IMR-90 (cell line): ENCODE measurements at regions not wholly inside any gene's neighbourhood (a gene's known extent, or its start where the extent isn't known, plus 50 kb on each side); places are given as distances from the start of the nearest gene placed in this dataset.

ENCODE experiments used
- ATAC-seq: fragments of 200-7000 bp; cut with Tn5 transposase; 2 replicates; pipeline ENCODE4 v1.9.1; 2020; ENCODE audit warnings: low read depth, mild to moderate bottlenecking, moderate library complexity
- BruUV-seq: library from RNA; stranded (reverse); fragments of 400-500 nt; replicated peaks from 2 replicates; lab custom pipeline; 2021; lab: Mats Ljungman, UMichigan
- CTCF ChIA-PET: fragments of 300-600 bp; formaldehyde crosslinking; extraction: SDS; loops from one replicate; lab custom pipeline; 2021; ENCODE audit warnings: antibody characterized with exemption; lab: Yijun Ruan, JAX
- POLR2A ChIA-PET: fragments of 300-600 bp; sonication (Branson Sonifier 250); formaldehyde crosslinking; loops from one replicate; lab custom pipeline; 2022; ENCODE audit warnings: antibody characterized with exemption; ENCODE audit not compliant: unreplicated experiment; lab: Charles Lee
- DNase-seq: peaks from one replicate; pipeline ENCODE4 v3.0.0; 2013
- H2AFZ ChIP-seq: replicated peaks from 2 replicates; pipeline ENCODE3; 2013; ENCODE audit warnings: low read length, mild to moderate bottlenecking; ENCODE audit not compliant: poor library complexity
- H2AK5ac ChIP-seq: 2 replicates; pipeline ENCODE4 v1.6.1; 2013; ENCODE audit warnings: low read depth, low read length, inconsistent platforms
- H2AK9ac ChIP-seq: replicated peaks from 2 replicates; pipeline ENCODE3; 2013; ENCODE audit warnings: mild to moderate bottlenecking, low read depth, low read length, moderate library complexity; ENCODE audit not compliant: poor library complexity
- H2BK120ac ChIP-seq: 2 replicates; pipeline ENCODE4 v1.6.1; 2013; ENCODE audit warnings: low read depth, low read length, inconsistent platforms
- H2BK15ac ChIP-seq: 3 replicates; pipeline ENCODE4 v1.6.1; 2013; ENCODE audit warnings: low read depth, low read length, inconsistent platforms
- H2BK20ac ChIP-seq: 2 replicates; pipeline ENCODE4 v1.6.1; 2013; ENCODE audit warnings: low read depth, mild to moderate bottlenecking, inconsistent platforms, low read length, moderate library complexity
- H2BK5ac ChIP-seq: 2 replicates; pipeline ENCODE4 v1.6.1; 2013; ENCODE audit warnings: mild to moderate bottlenecking, low read depth, low read length, inconsistent platforms; ENCODE audit not compliant: poor library complexity, severe bottlenecking
- H3K14ac ChIP-seq: replicated peaks from 2 replicates; pipeline ENCODE4 v1.6.1; 2013; ENCODE audit warnings: low read depth, low read length, inconsistent platforms
- H3K18ac ChIP-seq: 2 replicates; pipeline ENCODE4 v1.6.1; 2013; ENCODE audit warnings: low read depth, low read length, control low read depth
- H3K23ac ChIP-seq: 2 replicates; pipeline ENCODE4 v1.6.1; 2013; ENCODE audit warnings: low read depth, low read length, inconsistent platforms
- H3K27ac ChIP-seq: 2 replicates; pipeline ENCODE4 v1.5.1; 2013; ENCODE audit warnings: mild to moderate bottlenecking, control low read depth, low read length; ENCODE audit not compliant: insufficient read depth
- H3K27me3 ChIP-seq: 2 replicates; pipeline ENCODE4 v1.6.1; 2013; ENCODE audit warnings: low read length; ENCODE audit not compliant: control insufficient read depth, insufficient read depth
- H3K36me3 ChIP-seq: 2 replicates; pipeline ENCODE4 v1.6.1; 2013; ENCODE audit warnings: low read length, mixed read lengths; ENCODE audit not compliant: control insufficient read depth, insufficient read depth
- H3K4ac ChIP-seq: 2 replicates; pipeline ENCODE4 v1.6.1; 2013; ENCODE audit warnings: low read depth, low read length, inconsistent platforms
- H3K4me1 ChIP-seq: 2 replicates; pipeline ENCODE4 v1.6.1; 2013; ENCODE audit warnings: low read length, mixed read lengths; ENCODE audit not compliant: control insufficient read depth, insufficient read depth
- H3K4me2 ChIP-seq: 2 replicates; pipeline ENCODE4 v1.6.1; 2013; ENCODE audit warnings: low read depth, mild to moderate bottlenecking, control low read depth, low read length, moderate library complexity
- H3K4me3 ChIP-seq: 2 replicates; pipeline ENCODE4 v1.5.1; 2013; ENCODE audit warnings: low read depth, mild to moderate bottlenecking, control low read depth, low read length, moderate library complexity; ENCODE audit not compliant: insufficient read depth
- H3K56ac ChIP-seq: 2 replicates; pipeline ENCODE4 v1.6.1; 2013; ENCODE audit warnings: low read length, inconsistent platforms; ENCODE audit not compliant: insufficient read depth; ENCODE audit errors: extremely low read depth
- H3K79me1 ChIP-seq, 2 experiments: 2 replicates each; pipeline ENCODE4 v1.6.1; 2013; ENCODE audit warnings: low read length in 2 of 2, inconsistent platforms in 1 of 2, low read depth in 1 of 2
- H3K9ac ChIP-seq: 2 replicates; pipeline ENCODE4 v1.6.1; 2013; ENCODE audit warnings: low read depth, low read length, control low read depth
- H3K9me1 ChIP-seq: 2 replicates; pipeline ENCODE4 v1.6.1; 2013; ENCODE audit warnings: low read length, inconsistent platforms; ENCODE audit not compliant: insufficient read depth
- H3K9me3 ChIP-seq: 2 replicates; pipeline ENCODE4 v1.6.1; 2013; ENCODE audit warnings: low read length; ENCODE audit not compliant: control insufficient read depth, insufficient read depth
- H4K20me1 ChIP-seq: 2 replicates; pipeline ENCODE4 v1.6.1; 2013; ENCODE audit warnings: low read length, inconsistent platforms; ENCODE audit not compliant: insufficient read depth
- H4K5ac ChIP-seq: 2 replicates; pipeline ENCODE4 v1.6.1; 2013; ENCODE audit warnings: mild to moderate bottlenecking, low read depth, low read length, control low read depth
- H4K8ac ChIP-seq, 2 experiments: 2 replicates each; pipeline ENCODE4 v1.6.1; 2013; ENCODE audit warnings: low read depth in 2 of 2, low read length in 2 of 2, control low read depth in 1 of 2, inconsistent platforms in 1 of 2
- H4K91ac ChIP-seq: 2 replicates; pipeline ENCODE4 v1.6.1; 2013; ENCODE audit warnings: low read depth, low read length, inconsistent platforms; ENCODE audit not compliant: insufficient read depth
- CEBPB ChIP-seq: IDR thresholded peaks from 2 replicates; pipeline ENCODE4 v1.6.1; 2012; ENCODE audit warnings: low read depth, low read length, improper control_type of control experiment
- CHD1 ChIP-seq: IDR thresholded peaks from 2 replicates; pipeline ENCODE4 v1.6.1; 2012; ENCODE audit warnings: low read depth, low read length, improper control_type of control experiment
- FOS ChIP-seq: fragments of 150-350 bp; IDR thresholded peaks from 2 replicates; pipeline ENCODE4 v1.6.1; 2016; ENCODE audit warnings: low read depth, low read length
- MAFK ChIP-seq: IDR thresholded peaks from 2 replicates; pipeline ENCODE4 v1.6.1; 2012; ENCODE audit warnings: low read depth, low read length, improper control_type of control experiment
- MAZ ChIP-seq: IDR thresholded peaks from 2 replicates; pipeline ENCODE4 v1.6.1; 2012; ENCODE audit warnings: low read depth, mild to moderate bottlenecking, low read length, improper control_type of control experiment, moderate library complexity, borderline replicate concordance
- MXI1 ChIP-seq: IDR thresholded peaks from 2 replicates; pipeline ENCODE4 v1.6.1; 2012; ENCODE audit warnings: low read depth, mild to moderate bottlenecking, low read length, moderate library complexity, borderline replicate concordance
- NFE2L2 ChIP-seq: fragments of 150-350 bp; IDR thresholded peaks from 2 replicates; pipeline ENCODE4 v1.6.1; 2016; ENCODE audit warnings: low read depth, mild to moderate bottlenecking, low read length
- POLR2A ChIP-seq: IDR thresholded peaks from 2 replicates; pipeline ENCODE4 v1.6.1; 2012; ENCODE audit warnings: mild to moderate bottlenecking, low read depth, low read length
- RAD21 ChIP-seq: IDR thresholded peaks from 2 replicates; pipeline ENCODE4 v1.6.1; 2012; ENCODE audit warnings: low read length, improper control_type of control experiment
- RFX5 ChIP-seq: IDR thresholded peaks from 2 replicates; pipeline ENCODE4 v1.8.0; 2012; ENCODE audit warnings: low read depth, mild to moderate bottlenecking, low read length, moderate library complexity
- WGBS, 2 experiments: methylation state at CpG; one replicate each; pipeline versions ENCODE4 v1.1.5 to v1.1.7; 2013; ENCODE audit warnings: missing lambda C conversion rate in 2 of 2; ENCODE audit not compliant: insufficient read length in 1 of 2; ENCODE audit errors: extremely low coverage in 2 of 2; 5-methylcytosine and 5-hydroxymethylcytosine counted together
- dilution Hi-C: fragments of 300-500 bp; cut with HindIII; formaldehyde crosslinking; loops from one replicate; pipeline ENCODE4 v1.14.3; 2018; ENCODE audit warnings: low sequenced_read_pairs; ENCODE audit not compliant: unreplicated experiment
- in situ Hi-C: fragments of 300-500 bp; cut with MboI; formaldehyde crosslinking; loops from 3 replicates; pipeline ENCODE4 v1.14.3; 2019; ENCODE audit warnings: low sequenced_read_pairs, inconsistent platforms, mixed read lengths
- intact Hi-C: fragments of 100-400 bp; cut with micrococcal nuclease; formaldehyde crosslinking; loops from 2 replicates; pipeline ENCODE4 v1.10.0; 2022

DNA sequence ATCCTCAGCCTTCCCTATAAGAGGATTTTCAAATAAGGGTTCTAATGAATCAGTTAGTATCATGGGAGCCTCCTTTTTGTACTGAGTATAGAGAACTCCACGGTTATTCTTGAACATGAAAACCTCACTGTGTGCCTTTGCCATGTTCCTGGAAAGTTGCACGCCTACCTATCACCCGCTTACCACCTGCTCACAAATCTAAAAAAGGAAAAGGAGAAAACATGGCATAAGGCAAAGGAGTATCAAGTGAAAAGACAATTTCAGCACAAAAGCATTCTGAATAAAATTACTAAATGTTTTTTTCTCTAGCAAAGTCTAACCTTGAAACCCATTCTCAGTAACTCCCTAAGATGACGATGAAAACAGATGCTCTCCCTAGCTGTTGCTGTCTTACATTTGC, 511.8 kb upstream of the API5 start:
- WGBS, 2 experiments = 100% methylated on average over 1 of the region's 4 CpGs; no CpG with 5 or more reads in 1 of the 2 experiments
- ATAC-seq = no peak
- no peak for TF ChIP-seq NFE2L2
- TF ChIP-seq CHD1 = no peak
- no peak for TF ChIP-seq RFX5
- TF ChIP-seq FOS = no peak
- TF ChIP-seq POLR2A = no peak
- TF ChIP-seq MXI1 = no peak
- TF ChIP-seq MAZ = no peak
- no peak for TF ChIP-seq RAD21
- TF ChIP-seq CEBPB = no peak
- no peak for TF ChIP-seq MAFK

More for the DNA sequence above, 511.8 kb upstream of the API5 start:
- CTCF ChIA-PET = no interaction called here
- Histone ChIP-seq H4K5ac (no peak overlapping the region), H3K36me3 (no peaks in the 10 kb centered on the region), H3K56ac (no peak overlapping the region), H4K8ac (no peak overlapping the region), H2BK15ac (no peak overlapping the region), H2BK5ac (no peak overlapping the region), H3K9me3 (peaks cover 4% of the 10 kb centered on the region), H2AK5ac (no peak overlapping the region), H4K20me1 (no peaks in the 10 kb centered on the region), H3K9me1 (no peaks in the 10 kb centered on the region), H2BK120ac (no peak overlapping the region), H3K27ac (no peak overlapping the region), H3K27me3 (no peaks in the 10 kb centered on the region), H3K23ac (no peak overlapping the region), H3K4ac (no peak overlapping the region), H2AK9ac (no peak overlapping the region), H3K79me1 (no peaks in the 10 kb centered on the region), H2BK20ac (no peak overlapping the region), H3K9ac (no peak overlapping the region), H3K4me2 (no peak overlapping the region), H4K91ac (no peak overlapping the region), H3K18ac (no peak overlapping the region), H3K4me1 (no peaks in the 10 kb centered on the region), H2AFZ (no peak overlapping the region), H3K4me3 (no peak overlapping the region), H3K14ac (no peak overlapping the region)
- BruUV-seq = no TSS peak
- POLR2A ChIA-PET = no interaction called here
- dilution Hi-C loops = no loop called here
- in situ Hi-C loops = no loop called here
- intact Hi-C loops = no loop called here
- DNase-seq = no peak
